ENCODE measurements at regions not wholly inside any gene's neighbourhood (a gene's known extent, or its start where the extent isn't known, plus 50 kb on each side); places are given as distances from the start of the nearest gene placed in this dataset.
"Not testable (repeated sequence)": the region's sequence is repeated elsewhere in the genome, so short reads cannot be mapped to it uniquely, and the experiment has no call there.

- no peak overlapping the region for H3K4me3 ChIP-seq (ENCODE audit: low read depth, poor library complexity, severe bottlenecking)
- no peak for TF ChIP-seq POLR2A (IDR thresholded peaks at IDR 0.05)
- TF ChIP-seq, protein P1, sequence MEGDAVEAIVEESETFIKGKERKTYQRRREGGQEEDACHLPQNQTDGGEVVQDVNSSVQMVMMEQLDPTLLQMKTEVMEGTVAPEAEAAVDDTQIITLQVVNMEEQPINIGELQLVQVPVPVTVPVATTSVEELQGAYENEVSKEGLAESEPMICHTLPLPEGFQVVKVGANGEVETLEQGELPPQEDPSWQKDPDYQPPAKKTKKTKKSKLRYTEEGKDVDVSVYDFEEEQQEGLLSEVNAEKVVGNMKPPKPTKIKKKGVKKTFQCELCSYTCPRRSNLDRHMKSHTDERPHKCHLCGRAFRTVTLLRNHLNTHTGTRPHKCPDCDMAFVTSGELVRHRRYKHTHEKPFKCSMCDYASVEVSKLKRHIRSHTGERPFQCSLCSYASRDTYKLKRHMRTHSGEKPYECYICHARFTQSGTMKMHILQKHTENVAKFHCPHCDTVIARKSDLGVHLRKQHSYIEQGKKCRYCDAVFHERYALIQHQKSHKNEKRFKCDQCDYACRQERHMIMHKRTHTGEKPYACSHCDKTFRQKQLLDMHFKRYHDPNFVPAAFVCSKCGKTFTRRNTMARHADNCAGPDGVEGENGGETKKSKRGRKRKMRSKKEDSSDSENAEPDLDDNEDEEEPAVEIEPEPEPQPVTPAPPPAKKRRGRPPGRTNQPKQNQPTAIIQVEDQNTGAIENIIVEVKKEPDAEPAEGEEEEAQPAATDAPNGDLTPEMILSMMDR (IDR thresholded peaks at IDR 0.05): no peak
- DNase-seq (ENCODE audit: low spot score in 2 of 2): no peak
- intact Hi-C loops (cut with DNase I; ENCODE audit: low total_unique reads): no loop called here
These were observed 137.8 kb downstream of the TSEN15 start for GRCh38 chr1:184189361-184189760.

DNA sequence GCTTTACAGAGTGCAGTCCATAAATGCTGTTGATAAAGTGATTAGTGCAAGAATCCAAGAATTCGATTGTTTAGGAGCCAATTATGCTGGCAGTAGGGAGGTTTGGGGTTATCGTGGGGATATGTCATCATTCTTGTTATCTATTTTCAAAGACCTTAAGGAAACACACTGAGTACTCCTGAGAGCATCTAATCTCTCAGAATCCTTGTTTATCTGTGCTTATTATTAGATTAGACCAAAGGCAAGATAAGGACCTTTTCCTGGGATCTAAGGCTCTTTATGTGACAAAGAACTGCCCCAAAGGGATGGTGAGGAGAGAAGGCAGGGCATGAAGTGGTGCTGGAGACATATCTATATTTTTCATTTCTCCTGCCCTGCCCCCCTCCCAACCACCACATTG, 139.1 kb downstream of the TSEN15 start:
- 69 to 74% methylated on average over 2 of the region's 2 CpGs for WGBS, 2 donors
- intact Hi-C loops (cut with DNase I; ENCODE audit: low total_unique reads): no loop called here
- no peak overlapping the region for H3K4me3 ChIP-seq (ENCODE audit: low read depth, poor library complexity, severe bottlenecking)
- DNase-seq (ENCODE audit: low spot score in 2 of 2): no peak
- no peak for TF ChIP-seq POLR2A (IDR thresholded peaks at IDR 0.05)
- TF ChIP-seq, protein P1 (IDR thresholded peaks at IDR 0.05): no peak

DNA sequence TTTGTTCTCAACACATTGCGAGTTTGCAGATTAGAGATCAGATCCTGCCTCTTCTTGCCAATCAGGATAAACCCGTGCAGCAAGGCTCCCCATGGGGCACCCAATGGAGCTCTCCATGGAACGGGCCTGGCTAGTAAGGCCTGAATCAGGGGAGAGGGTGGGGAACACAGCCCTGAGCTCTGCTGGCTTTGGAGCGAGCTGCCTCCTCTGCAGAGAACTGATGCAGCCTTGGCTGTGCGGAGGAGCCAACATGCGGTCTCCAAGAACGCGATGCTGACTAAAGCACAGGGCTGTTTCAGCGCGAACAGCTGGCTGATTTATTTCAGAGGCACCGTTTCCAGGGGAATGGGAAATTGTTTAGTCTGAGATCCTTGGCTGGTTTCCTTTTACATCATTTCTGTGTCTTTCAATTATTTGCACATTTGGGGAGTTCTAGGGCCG, 139.7 kb downstream of the TSEN15 start:
- peak in 1 of 2 donors; percentile 36 for DNase-seq (ENCODE audit: low spot score in 2 of 2)
- TF ChIP-seq, protein P1 (IDR thresholded peaks at IDR 0.05): no peak
- TF ChIP-seq POLR2A (IDR thresholded peaks at IDR 0.05): no peak
- WGBS, 2 donors: 44 to 46% methylated on average over 12 of the region's 12 CpGs
- no peak overlapping the region for H3K4me3 ChIP-seq (ENCODE audit: low read depth, poor library complexity, severe bottlenecking)
- intact Hi-C loops (cut with DNase I; ENCODE audit: low total_unique reads): no loop called here

DNA sequence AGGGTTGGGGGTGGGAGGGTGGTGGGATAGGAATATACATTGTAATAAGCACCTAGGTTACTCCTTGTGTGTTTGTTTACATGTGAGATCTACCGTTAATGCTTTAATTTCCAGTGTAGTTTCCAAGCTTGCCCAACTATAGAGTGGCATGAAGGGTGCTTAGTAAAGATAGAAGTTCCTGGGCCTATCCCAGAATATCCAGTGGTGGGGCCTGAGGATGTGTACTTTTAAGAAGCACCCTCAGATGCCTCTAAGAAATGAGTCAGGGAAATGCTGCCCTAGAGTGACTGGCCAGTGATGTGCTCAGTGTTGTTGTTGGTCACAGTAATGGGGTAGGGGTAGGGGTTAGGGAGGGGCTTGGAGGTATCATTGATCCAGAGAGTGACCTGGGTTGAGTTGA, 141.3 kb downstream of the TSEN15 start:
- 96 to 100% methylated on average over 1 of the region's 1 CpG for WGBS, 2 donors
- TF ChIP-seq, protein P1 (IDR thresholded peaks at IDR 0.05): no peak
- TF ChIP-seq POLR2A (IDR thresholded peaks at IDR 0.05): no peak
- no peak overlapping the region for H3K4me3 ChIP-seq (ENCODE audit: low read depth, poor library complexity, severe bottlenecking)
- intact Hi-C loops (cut with DNase I; ENCODE audit: low total_unique reads): no loop called here
- no peak for DNase-seq (ENCODE audit: low spot score in 2 of 2)

GRCh38 chr1:184193451-184193850, 141.9 kb downstream of the TSEN15 start:
- intact Hi-C loops (cut with DNase I; ENCODE audit: low total_unique reads): no loop called here
- no peak for DNase-seq (ENCODE audit: low spot score in 2 of 2)
- TF ChIP-seq POLR2A (IDR thresholded peaks at IDR 0.05): no peak
- TF ChIP-seq, protein P1 (IDR thresholded peaks at IDR 0.05): no peak
- WGBS, 2 donors: 88 to 100% methylated on average over 1 of the region's 1 CpG
- H3K4me3 ChIP-seq (ENCODE audit: low read depth, poor library complexity, severe bottlenecking): no peak overlapping the region

GRCh38 chr1:184194236-184194635, 142.7 kb downstream of the TSEN15 start:
- 86 to 92% methylated on average over 2 of the region's 2 CpGs for WGBS, 2 donors
- DNase-seq (ENCODE audit: low spot score in 2 of 2): no peak
- intact Hi-C loops (cut with DNase I; ENCODE audit: low total_unique reads): no loop called here
- TF ChIP-seq, protein P1 (IDR thresholded peaks at IDR 0.05): no peak
- TF ChIP-seq POLR2A (IDR thresholded peaks at IDR 0.05): no peak
- H3K4me3 ChIP-seq (ENCODE audit: low read depth, poor library complexity, severe bottlenecking): no peak overlapping the region

DNA sequence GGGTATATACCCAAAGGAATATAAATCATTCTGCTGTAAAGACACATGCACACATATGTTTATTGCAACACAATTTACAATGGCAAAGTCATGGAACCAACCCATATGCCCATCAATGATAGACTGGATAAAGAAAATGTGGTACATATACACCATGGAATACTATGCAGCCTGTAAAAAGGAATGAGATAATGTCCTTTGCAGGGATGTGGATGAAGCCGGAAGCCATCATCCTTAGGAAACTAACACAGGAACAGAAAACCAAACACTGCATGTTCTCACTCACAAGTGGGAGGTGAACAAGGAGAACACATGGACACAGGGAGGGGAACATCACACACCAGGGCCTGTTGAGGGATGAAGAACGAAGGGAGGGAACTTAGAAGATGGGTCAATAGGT, 144.2 kb downstream of the TSEN15 start:
- whole genome bisulfite sequencing, 2 donors: 97 to 100% methylated on average over 2 of the region's 2 CpGs
- H3K4me3 ChIP-seq (ENCODE audit: low read depth, poor library complexity, severe bottlenecking); DNase-seq (ENCODE audit: low spot score in 2 of 2); intact Hi-C loops (cut with DNase I; ENCODE audit: low total_unique reads): not testable (repeated sequence)
